ENCODE measurements at regions not wholly inside any gene's neighbourhood (a gene's known extent, or its start where the extent isn't known, plus 50 kb on each side); places are given as distances from the start of the nearest gene placed in this dataset.

DNA sequence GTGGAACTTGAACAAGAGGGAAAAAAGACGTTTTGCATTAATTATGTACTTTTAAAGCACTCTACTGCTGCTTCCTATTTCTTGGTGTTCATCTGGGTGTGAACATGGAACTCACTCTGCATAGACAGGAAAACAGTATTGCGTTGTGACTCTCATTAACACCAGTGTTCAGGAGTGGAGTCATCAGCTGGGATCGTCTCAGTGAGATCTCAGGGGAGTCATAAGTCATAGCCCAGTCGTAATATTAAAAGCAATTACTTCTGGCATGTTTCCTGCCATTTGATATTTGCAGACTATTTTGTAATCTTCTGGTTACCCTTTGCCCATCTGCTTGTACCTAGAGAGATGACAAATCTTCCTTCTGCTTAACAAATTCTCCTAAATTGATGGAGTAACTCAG, 462.0 kb upstream of the ATP11B start:
- H3K27me3 ChIP-seq (ENCODE audit: control insufficient read depth in 2 of 2, insufficient read depth in 2 of 2, low read length in 2 of 2) = no peaks in the 10 kb centered on the region
- dilution Hi-C loops (cut with MboI; ENCODE audit: extremely low pct_ligation_motif_present, low sequenced_read_pairs) (no loop called here), intact Hi-C loops (cut with micrococcal nuclease) (no loop called here)
- H3K9me1 ChIP-seq (replicated peaks; ENCODE audit: control insufficient read depth, extremely low read depth, insufficient read depth, low read length) = no peaks in the 10 kb centered on the region
- no peak overlapping the region for H3K9ac ChIP-seq (replicated peaks; ENCODE audit: extremely low read depth, insufficient read depth, low read length)
- H4K20me1 ChIP-seq (replicated peaks; ENCODE audit: control insufficient read depth, extremely low read depth, insufficient read depth, low read length) = no peaks in the 10 kb centered on the region
- H3K36me3 ChIP-seq (ENCODE audit: control insufficient read depth in 2 of 2, extremely low read depth in 1 of 2, insufficient read depth in 2 of 2, low read length in 2 of 2) = no peaks in the 10 kb centered on the region
- H3K79me2 ChIP-seq (ENCODE audit: control insufficient read depth, insufficient read depth, low read length) = no peaks in the 10 kb centered on the region
- H3K4me2 ChIP-seq (ENCODE audit: insufficient read depth, low read length) = no peak overlapping the region
- CTCF ChIA-PET = no interaction called here
- no peaks in the 10 kb centered on the region for H3K4me1 ChIP-seq (ENCODE audit: control insufficient read depth, extremely low read depth, insufficient read depth, low read length)
- H3K4me3 ChIP-seq (replicated peaks in 1 of 3; ENCODE audit: insufficient read depth in 1 of 3, low read depth in 1 of 3, low read length in 3 of 3) = no peak overlapping the region
- no peak overlapping the region for H2AFZ ChIP-seq (ENCODE audit: low read depth, low read length)
- no peaks in the 10 kb centered on the region for H3K9me3 ChIP-seq (replicated peaks; ENCODE audit: control insufficient read depth, insufficient read depth, low read length)
- POLR2A ChIA-PET = no interaction called here
- no peak overlapping the region for H3K27ac ChIP-seq (ENCODE audit: insufficient read depth, low read depth, low read length)
- BruUV-seq (replicated peaks) = no TSS peak
- DNase-seq (ENCODE audit: low read depth, low spot score) (no peak), FAIRE-seq (no peak)
- TF ChIP-seq GATA2 (IDR thresholded peaks at IDR 0.05; ENCODE audit: insufficient read depth, insufficient read length, low read depth, low read length) = no peak
- TF ChIP-seq MYC (IDR thresholded peaks at IDR 0.05; ENCODE audit: low read depth, low read length) = no peak
- no peak for TF ChIP-seq EZH2 (IDR thresholded peaks at IDR 0.05; ENCODE audit: borderline replicate concordance, low read depth, low read length, severe bottlenecking)
- no peak for TF ChIP-seq JUN (IDR thresholded peaks at IDR 0.05; ENCODE audit: borderline replicate concordance, insufficient read depth, insufficient read length, low read depth)
- TF ChIP-seq, protein P1, sequence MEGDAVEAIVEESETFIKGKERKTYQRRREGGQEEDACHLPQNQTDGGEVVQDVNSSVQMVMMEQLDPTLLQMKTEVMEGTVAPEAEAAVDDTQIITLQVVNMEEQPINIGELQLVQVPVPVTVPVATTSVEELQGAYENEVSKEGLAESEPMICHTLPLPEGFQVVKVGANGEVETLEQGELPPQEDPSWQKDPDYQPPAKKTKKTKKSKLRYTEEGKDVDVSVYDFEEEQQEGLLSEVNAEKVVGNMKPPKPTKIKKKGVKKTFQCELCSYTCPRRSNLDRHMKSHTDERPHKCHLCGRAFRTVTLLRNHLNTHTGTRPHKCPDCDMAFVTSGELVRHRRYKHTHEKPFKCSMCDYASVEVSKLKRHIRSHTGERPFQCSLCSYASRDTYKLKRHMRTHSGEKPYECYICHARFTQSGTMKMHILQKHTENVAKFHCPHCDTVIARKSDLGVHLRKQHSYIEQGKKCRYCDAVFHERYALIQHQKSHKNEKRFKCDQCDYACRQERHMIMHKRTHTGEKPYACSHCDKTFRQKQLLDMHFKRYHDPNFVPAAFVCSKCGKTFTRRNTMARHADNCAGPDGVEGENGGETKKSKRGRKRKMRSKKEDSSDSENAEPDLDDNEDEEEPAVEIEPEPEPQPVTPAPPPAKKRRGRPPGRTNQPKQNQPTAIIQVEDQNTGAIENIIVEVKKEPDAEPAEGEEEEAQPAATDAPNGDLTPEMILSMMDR (IDR thresholded peaks at IDR 0.05; ENCODE audit: extremely low read depth in 1 of 2, insufficient read depth in 1 of 2, low read depth in 1 of 2, low read length in 2 of 2) = no peak
- TF ChIP-seq POLR2A (IDR thresholded peaks at IDR 0.05; ENCODE audit: low read depth, low read length) = no peak
- no peak for TF ChIP-seq FOS (IDR thresholded peaks at IDR 0.05; ENCODE audit: borderline replicate concordance, insufficient read depth, low read length)
- TF ChIP-seq, protein P2, sequence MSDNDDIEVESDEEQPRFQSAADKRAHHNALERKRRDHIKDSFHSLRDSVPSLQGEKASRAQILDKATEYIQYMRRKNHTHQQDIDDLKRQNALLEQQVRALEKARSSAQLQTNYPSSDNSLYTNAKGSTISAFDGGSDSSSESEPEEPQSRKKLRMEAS (IDR thresholded peaks at IDR 0.05; ENCODE audit: insufficient read depth, insufficient read length) = no peak
- no peak for TF ChIP-seq POLR2AphosphoS5 (IDR thresholded peaks at IDR 0.05; ENCODE audit: insufficient read depth, low read depth, low read length)
